Keratinocyte (primary cell): ENCODE measurements at regions not wholly inside any gene's neighbourhood (a gene's known extent, or its start where the extent isn't known, plus 50 kb on each side); places are given as distances from the start of the nearest gene placed in this dataset.

Experiments used
- EZH2 ChIP-seq: IDR thresholded peaks from one replicate; pipeline ENCODE4 v1.6.1; 2012; ENCODE audit warnings: inconsistent platforms, mild to moderate bottlenecking, low read length, moderate library complexity
- TF ChIP-seq, protein P1 (sequence below), 3 experiments: IDR thresholded peaks in 1 of 3; conservative IDR thresholded peaks in 1 of 3; optimal IDR thresholded peaks in 1 of 3; 2 replicates in 2 of 3; 3 replicates in 1 of 3; pipeline versions ENCODE3 to v1.5.1; 2011; ENCODE audit warnings: low read length in 3 of 3, mild to moderate bottlenecking in 3 of 3, moderate library complexity in 2 of 3, control low read depth in 1 of 3, inconsistent platforms in 1 of 3; ENCODE audit not compliant: insufficient read depth in 2 of 3; ENCODE audit errors: extremely low read depth in 1 of 3

DNA sequence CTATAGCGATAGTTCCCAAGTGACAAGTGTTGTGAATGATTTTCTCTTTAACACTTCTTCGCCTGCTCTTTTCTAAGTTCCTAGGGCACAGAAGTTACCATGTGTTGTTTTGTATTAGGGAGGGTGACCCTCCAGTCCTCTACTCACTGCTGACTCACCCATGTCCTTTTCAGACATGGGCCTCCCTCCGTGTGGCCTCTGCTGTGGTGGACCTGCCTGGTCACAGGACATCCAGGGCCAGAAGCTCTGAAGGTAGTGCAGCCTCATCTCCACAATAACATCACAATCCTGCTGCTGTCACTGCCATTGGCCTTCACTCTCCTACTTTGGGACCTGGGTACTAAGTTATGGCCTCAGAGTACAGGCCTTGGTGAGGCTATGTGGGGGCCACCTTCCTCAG, 87.1 kb upstream of the TNFAIP3 start:
- TF ChIP-seq, protein P1, sequence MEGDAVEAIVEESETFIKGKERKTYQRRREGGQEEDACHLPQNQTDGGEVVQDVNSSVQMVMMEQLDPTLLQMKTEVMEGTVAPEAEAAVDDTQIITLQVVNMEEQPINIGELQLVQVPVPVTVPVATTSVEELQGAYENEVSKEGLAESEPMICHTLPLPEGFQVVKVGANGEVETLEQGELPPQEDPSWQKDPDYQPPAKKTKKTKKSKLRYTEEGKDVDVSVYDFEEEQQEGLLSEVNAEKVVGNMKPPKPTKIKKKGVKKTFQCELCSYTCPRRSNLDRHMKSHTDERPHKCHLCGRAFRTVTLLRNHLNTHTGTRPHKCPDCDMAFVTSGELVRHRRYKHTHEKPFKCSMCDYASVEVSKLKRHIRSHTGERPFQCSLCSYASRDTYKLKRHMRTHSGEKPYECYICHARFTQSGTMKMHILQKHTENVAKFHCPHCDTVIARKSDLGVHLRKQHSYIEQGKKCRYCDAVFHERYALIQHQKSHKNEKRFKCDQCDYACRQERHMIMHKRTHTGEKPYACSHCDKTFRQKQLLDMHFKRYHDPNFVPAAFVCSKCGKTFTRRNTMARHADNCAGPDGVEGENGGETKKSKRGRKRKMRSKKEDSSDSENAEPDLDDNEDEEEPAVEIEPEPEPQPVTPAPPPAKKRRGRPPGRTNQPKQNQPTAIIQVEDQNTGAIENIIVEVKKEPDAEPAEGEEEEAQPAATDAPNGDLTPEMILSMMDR (optimal IDR thresholded peaks at IDR 0.05 in 1 of 3, IDR thresholded peaks at IDR 0.05 in 1 of 3, conservative IDR thresholded peaks at IDR 0.05 in 1 of 3; ENCODE audit: extremely low read depth in 1 of 3, insufficient read depth in 2 of 3, low read length in 3 of 3), result no peak
- no peak for TF ChIP-seq EZH2
